Tibial artery (tissue), 4 donors: ENCODE measurements at regions not wholly inside any gene's neighbourhood (a gene's known extent, or its start where the extent isn't known, plus 50 kb on each side); places are given as distances from the start of the nearest gene placed in this dataset.

Experiments used
- DNase-seq, 2 donors: peaks; one replicate each; pipeline ENCODE4 v3.0.0-alpha.2; 2019
- H3K27ac ChIP-seq, 2 donors: fragments of 200-600 bp; sonication (generic) in 1 of 2; 1 replicate in 1 of 2; 2 replicates in 1 of 2; pipeline ENCODE4 v1.5.1; 2018 to 2019; ENCODE audit warnings: mild to moderate bottlenecking in 1 of 2
- H3K27me3 ChIP-seq, 2 donors: fragments of 200-600 bp; sonication (generic) in 1 of 2; one replicate each; pipeline versions ENCODE4 v1.5.1 to v1.6.0; 2016 to 2019
- H3K36me3 ChIP-seq, 3 donors: fragments of 200-600 bp; sonication (generic) in 2 of 3; one replicate each; pipeline ENCODE4 v1.5.1; 2016 to 2019; ENCODE audit warnings: mild to moderate bottlenecking in 2 of 3
- H3K4me1 ChIP-seq, 4 donors: fragments of 200-600 bp; sonication (generic) in 2 of 4; 1 replicate in 3 of 4; 2 replicates in 1 of 4; pipeline ENCODE4 v1.5.1; 2016 to 2019
- H3K4me3 ChIP-seq, 2 donors: fragments of 200-600 bp; sonication (generic) in 1 of 2; 1 replicate in 1 of 2; 2 replicates in 1 of 2; pipeline ENCODE4 v1.5.1; 2018 to 2019; ENCODE audit warnings: mild to moderate bottlenecking in 2 of 2
- H3K9me3 ChIP-seq, 3 donors: fragments of 200-600 bp; sonication (generic) in 1 of 3; one replicate each; pipeline ENCODE4 v1.5.1; 2016 to 2019
- intact Hi-C: fragments of 100-400 bp; cut with DNase I; formaldehyde crosslinking; loops from one replicate; pipeline ENCODE4 v1.15.0; 2023; ENCODE audit warnings: low total_unique reads
- TF ChIP-seq, protein P1 (sequence below), 2 experiments: fragments of 200-600 bp in 1 of 2; fragments of 450-650 bp in 1 of 2; IDR thresholded peaks; one replicate each; pipeline ENCODE4 v1.5.1; 2017 to 2019; ENCODE audit warnings: antibody characterized with exemption in 2 of 2, mild to moderate bottlenecking in 1 of 2, moderate library complexity in 1 of 2

GRCh38 chr9:13412331-13412730, 132.8 kb upstream of the MPDZ start:
- no peaks in the 10 kb centered on the region for H3K9me3 ChIP-seq
- no peak for DNase-seq
- H3K27ac ChIP-seq, result peak overlapping the region; percentile 17 to 48
- H3K27me3 ChIP-seq, result no peaks in the 10 kb centered on the region
- no peak overlapping the region for H3K4me3 ChIP-seq
- TF ChIP-seq, protein P1, sequence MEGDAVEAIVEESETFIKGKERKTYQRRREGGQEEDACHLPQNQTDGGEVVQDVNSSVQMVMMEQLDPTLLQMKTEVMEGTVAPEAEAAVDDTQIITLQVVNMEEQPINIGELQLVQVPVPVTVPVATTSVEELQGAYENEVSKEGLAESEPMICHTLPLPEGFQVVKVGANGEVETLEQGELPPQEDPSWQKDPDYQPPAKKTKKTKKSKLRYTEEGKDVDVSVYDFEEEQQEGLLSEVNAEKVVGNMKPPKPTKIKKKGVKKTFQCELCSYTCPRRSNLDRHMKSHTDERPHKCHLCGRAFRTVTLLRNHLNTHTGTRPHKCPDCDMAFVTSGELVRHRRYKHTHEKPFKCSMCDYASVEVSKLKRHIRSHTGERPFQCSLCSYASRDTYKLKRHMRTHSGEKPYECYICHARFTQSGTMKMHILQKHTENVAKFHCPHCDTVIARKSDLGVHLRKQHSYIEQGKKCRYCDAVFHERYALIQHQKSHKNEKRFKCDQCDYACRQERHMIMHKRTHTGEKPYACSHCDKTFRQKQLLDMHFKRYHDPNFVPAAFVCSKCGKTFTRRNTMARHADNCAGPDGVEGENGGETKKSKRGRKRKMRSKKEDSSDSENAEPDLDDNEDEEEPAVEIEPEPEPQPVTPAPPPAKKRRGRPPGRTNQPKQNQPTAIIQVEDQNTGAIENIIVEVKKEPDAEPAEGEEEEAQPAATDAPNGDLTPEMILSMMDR (IDR thresholded peaks at IDR 0.05), result no peak
- H3K4me1 ChIP-seq, result peaks cover 0 to 44% (median 21%) of the 10 kb centered on the region in 4 donors
- intact Hi-C loops, result no loop called here
- no peaks in the 10 kb centered on the region for H3K36me3 ChIP-seq

DNA sequence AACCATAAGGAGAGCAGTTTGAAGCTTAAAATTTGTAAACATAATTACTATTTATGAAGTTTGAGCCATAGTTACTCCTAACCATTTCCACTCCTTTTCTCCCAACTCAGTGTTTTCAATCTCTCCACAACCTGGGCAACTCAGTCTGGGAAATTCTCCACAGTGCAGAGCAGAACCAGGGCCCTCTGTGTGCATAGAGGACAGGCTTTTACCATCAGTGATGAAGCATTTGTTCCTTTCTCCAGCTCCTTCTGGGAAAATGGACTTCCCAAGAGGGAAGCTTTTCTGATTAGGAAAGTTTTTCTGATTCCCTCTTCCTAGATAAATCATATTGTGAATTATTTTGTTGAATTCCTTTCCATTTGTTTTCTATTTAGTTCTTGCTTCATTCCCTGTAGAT, 132.3 kb upstream of the MPDZ start:
- Histone ChIP-seq H3K27me3 (no peaks in the 10 kb centered on the region), H3K4me3 (no peak overlapping the region), H3K4me1 (peaks cover 0 to 44% (median 21%) of the 10 kb centered on the region in 4 donors), H3K9me3 (no peaks in the 10 kb centered on the region), H3K36me3 (no peaks in the 10 kb centered on the region), H3K27ac (peak overlapping the region in 1 of 2 donors; percentile 48)
- no peak for DNase-seq
- intact Hi-C loops, result no loop called here
- TF ChIP-seq, protein P1 (IDR thresholded peaks at IDR 0.05), result no peak

GRCh38 chr9:13410566-13411031, 131.1 kb upstream of the MPDZ start:
- no peaks in the 10 kb centered on the region for H3K9me3 ChIP-seq
- no peaks in the 10 kb centered on the region for H3K27me3 ChIP-seq
- H3K27ac ChIP-seq, result peak overlapping the region; percentile 15 to 48
- DNase-seq, result no peak
- peaks cover 0 to 44% (median 21%) of the 10 kb centered on the region in 4 donors for H3K4me1 ChIP-seq
- TF ChIP-seq, protein P1 (IDR thresholded peaks at IDR 0.05), result no peak
- H3K36me3 ChIP-seq, result no peaks in the 10 kb centered on the region
- H3K4me3 ChIP-seq, result no peak overlapping the region
- intact Hi-C loops, result no loop called here

GRCh38 chr9:13397661-13398060, 118.2 kb upstream of the MPDZ start:
- no peaks in the 10 kb centered on the region for H3K27me3 ChIP-seq
- intact Hi-C loops, result no loop called here
- no peaks in the 10 kb centered on the region for H3K36me3 ChIP-seq
- no peaks in the 10 kb centered on the region for H3K4me1 ChIP-seq
- H3K27ac ChIP-seq, result no peak overlapping the region
- H3K9me3 ChIP-seq, result no peaks in the 10 kb centered on the region
- H3K4me3 ChIP-seq, result no peak overlapping the region
- TF ChIP-seq, protein P1 (IDR thresholded peaks at IDR 0.05), result no peak
- DNase-seq, result no peak

- H3K27me3 ChIP-seq, result no peaks in the 10 kb centered on the region
- no peak overlapping the region for H3K27ac ChIP-seq
- no peak overlapping the region for H3K4me3 ChIP-seq
- H3K36me3 ChIP-seq, result no peaks in the 10 kb centered on the region
- H3K4me1 ChIP-seq, result no peaks in the 10 kb centered on the region
- intact Hi-C loops, result no loop called here
- TF ChIP-seq, protein P1 (IDR thresholded peaks at IDR 0.05), result no peak
- H3K9me3 ChIP-seq, result no peaks in the 10 kb centered on the region
- no peak for DNase-seq
Measured at GRCh38 chr9:13397220-13397619, 117.7 kb upstream of the MPDZ start.

DNA sequence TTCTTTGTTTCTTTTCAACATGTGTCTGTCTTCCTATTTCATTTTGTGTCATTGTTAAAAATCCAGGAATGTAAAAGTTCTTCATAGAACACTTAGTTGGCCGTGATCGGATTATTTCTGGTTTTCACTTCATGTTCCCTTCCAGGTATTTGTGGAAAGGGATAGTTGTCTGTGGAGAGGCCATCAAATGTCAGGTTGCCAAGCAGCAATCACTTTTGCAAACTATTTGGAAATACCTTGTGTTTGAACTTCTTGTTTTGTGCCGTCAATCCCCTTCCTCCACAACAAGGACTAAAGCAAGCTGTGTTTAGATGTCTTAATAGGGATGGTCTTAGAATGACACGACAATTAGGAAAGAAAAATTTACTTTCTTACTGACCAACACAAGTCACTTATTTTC, 116.9 kb upstream of the MPDZ start:
- Histone ChIP-seq H3K4me1 (no peaks in the 10 kb centered on the region), H3K27me3 (no peaks in the 10 kb centered on the region), H3K9me3 (peaks cover 0 to 3% (median 0%) of the 10 kb centered on the region in 3 donors), H3K36me3 (no peaks in the 10 kb centered on the region), H3K4me3 (no peak overlapping the region), H3K27ac (no peak overlapping the region)
- DNase-seq, result no peak
- intact Hi-C loops, result no loop called here
- TF ChIP-seq, protein P1 (IDR thresholded peaks at IDR 0.05), result no peak
